RKO (cell line): ENCODE measurements at regions not wholly inside any gene's neighbourhood (a gene's known extent, or its start where the extent isn't known, plus 50 kb on each side); places are given as distances from the start of the nearest gene placed in this dataset.
A peak's percentile ranks its signal among the peaks of the same experiment; 100 is the strongest.

Experiments used
- DNase-seq: peaks from one replicate; pipeline ENCODE4 v3.0.0-alpha.2; 2016; ENCODE audit warnings: low spot score

- DNase-seq, result no peak
These were observed 206.9 kb downstream of the TFAP2C start for GRCh38 chr20:56835829-56836550.

GRCh38 chr20:56839222-56839621, 210.1 kb downstream of the TFAP2C start:
- DNase-seq, result no peak

GRCh38 chr20:56839786-56840185, 210.7 kb downstream of the TFAP2C start:
- DNase-seq, result no peak

GRCh38 chr20:56840716-56841261, 211.7 kb downstream of the TFAP2C start:
- DNase-seq, result no peak

- DNase-seq, result no peak
These were observed 212.3 kb downstream of the TFAP2C start for GRCh38 chr20:56841346-56841908.

- DNase-seq, result no peak
These were observed 212.9 kb downstream of the TFAP2C start for GRCh38 chr20:56842056-56842455.

GRCh38 chr20:56843386-56843785, 214.3 kb downstream of the TFAP2C start:
- DNase-seq, result no peak

- DNase-seq, result peak; percentile 40
These were observed 214.7 kb downstream of the TFAP2C start for GRCh38 chr20:56843817-56844216.

GRCh38 chr20:56845546-56846086, 216.5 kb downstream of the TFAP2C start:
- no peak for DNase-seq

- no peak for DNase-seq
These were observed 219.5 kb downstream of the TFAP2C start for GRCh38 chr20:56848561-56848960.

- DNase-seq, result no peak
These were observed 222.4 kb downstream of the TFAP2C start for GRCh38 chr20:56851552-56851951.

GRCh38 chr20:56855708-56856107, 226.6 kb downstream of the TFAP2C start:
- DNase-seq, result no peak

GRCh38 chr20:56857950-56858349, 228.8 kb downstream of the TFAP2C start:
- no peak for DNase-seq

GRCh38 chr20:56859039-56859800, 230.1 kb downstream of the TFAP2C start:
- DNase-seq, result no peak

GRCh38 chr20:56859801-56860261, 230.7 kb downstream of the TFAP2C start:
- no peak for DNase-seq

GRCh38 chr20:56860413-56860812, 231.3 kb downstream of the TFAP2C start:
- no peak for DNase-seq

GRCh38 chr20:56861590-56861989, 232.5 kb downstream of the TFAP2C start:
- no peak for DNase-seq

- DNase-seq, result no peak
These were observed 235.9 kb downstream of the TFAP2C start for GRCh38 chr20:56865055-56865454.

- no peak for DNase-seq
These were observed 238.0 kb downstream of the TFAP2C start for GRCh38 chr20:56867128-56867527.

GRCh38 chr20:56868746-56869145, 239.6 kb downstream of the TFAP2C start:
- no peak for DNase-seq

GRCh38 chr20:56870271-56870670, 241.2 kb downstream of the TFAP2C start:
- no peak for DNase-seq

- no peak for DNase-seq
These were observed 242.6 kb downstream of the TFAP2C start for GRCh38 chr20:56871691-56872090.
